ENCODE measurements at regions not wholly inside any gene's neighbourhood (a gene's known extent, or its start where the extent isn't known, plus 50 kb on each side); places are given as distances from the start of the nearest gene placed in this dataset.

DNA sequence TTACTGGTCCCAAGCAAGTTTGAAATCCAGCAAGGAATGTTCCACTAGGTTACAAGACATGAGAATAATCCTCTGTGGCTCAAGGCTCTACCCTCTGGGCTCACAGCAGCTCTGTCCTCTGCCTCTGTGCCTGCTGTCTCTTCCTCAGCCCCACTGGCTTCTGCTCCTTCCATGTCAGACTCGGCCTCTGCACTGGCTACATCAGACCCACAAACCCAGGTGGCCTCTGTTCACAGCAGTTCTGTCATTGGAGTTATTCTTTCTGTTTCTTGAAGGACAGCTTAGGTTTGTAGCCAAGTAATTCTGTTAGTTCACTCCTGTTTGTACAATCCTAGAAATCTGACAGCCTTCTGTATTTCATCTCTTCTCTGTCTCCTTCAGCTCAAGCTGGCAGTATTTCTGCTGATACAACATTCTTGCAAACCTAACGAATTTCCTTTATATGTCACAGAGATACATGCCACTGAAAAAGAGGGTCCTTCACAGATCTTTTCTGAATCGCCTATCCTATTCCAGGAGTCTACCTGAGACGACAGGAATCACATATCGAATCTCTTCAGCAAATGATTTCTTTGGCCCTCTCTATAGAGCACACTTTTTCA, 227.8 kb upstream of the PLSCR5 start:
- TF ChIP-seq, protein P1, sequence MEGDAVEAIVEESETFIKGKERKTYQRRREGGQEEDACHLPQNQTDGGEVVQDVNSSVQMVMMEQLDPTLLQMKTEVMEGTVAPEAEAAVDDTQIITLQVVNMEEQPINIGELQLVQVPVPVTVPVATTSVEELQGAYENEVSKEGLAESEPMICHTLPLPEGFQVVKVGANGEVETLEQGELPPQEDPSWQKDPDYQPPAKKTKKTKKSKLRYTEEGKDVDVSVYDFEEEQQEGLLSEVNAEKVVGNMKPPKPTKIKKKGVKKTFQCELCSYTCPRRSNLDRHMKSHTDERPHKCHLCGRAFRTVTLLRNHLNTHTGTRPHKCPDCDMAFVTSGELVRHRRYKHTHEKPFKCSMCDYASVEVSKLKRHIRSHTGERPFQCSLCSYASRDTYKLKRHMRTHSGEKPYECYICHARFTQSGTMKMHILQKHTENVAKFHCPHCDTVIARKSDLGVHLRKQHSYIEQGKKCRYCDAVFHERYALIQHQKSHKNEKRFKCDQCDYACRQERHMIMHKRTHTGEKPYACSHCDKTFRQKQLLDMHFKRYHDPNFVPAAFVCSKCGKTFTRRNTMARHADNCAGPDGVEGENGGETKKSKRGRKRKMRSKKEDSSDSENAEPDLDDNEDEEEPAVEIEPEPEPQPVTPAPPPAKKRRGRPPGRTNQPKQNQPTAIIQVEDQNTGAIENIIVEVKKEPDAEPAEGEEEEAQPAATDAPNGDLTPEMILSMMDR (conservative IDR thresholded peaks at IDR 0.05): no peak
- TF ChIP-seq ZFX (IDR thresholded peaks at IDR 0.05): no peak
